ENCODE measurements at regions not wholly inside any gene's neighbourhood (a gene's known extent, or its start where the extent isn't known, plus 50 kb on each side); places are given as distances from the start of the nearest gene placed in this dataset.

DNA sequence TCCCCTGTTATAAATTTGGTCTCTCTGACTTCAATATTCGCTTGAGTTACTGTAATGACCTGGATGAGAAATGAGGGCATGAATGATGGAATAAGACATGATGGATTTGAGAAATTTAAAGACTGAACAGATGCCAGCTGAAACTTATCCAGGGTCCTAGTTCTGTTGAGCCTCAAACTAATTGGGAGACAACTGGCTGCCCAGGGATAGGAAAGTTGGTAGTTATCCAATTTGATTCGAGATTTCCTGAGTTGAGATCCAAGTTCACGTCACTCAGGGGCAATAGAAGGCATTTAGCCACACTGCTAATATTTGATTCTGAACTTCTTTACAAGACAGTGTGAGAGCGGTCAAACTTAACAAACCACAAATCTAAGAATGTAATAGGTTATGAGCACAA lies 159.0 kb upstream of the CXCL13 start:
- no peak for DNase-seq
- Mint-ChIP-seq H3K4me1 (ENCODE audit: low read depth, unreplicated experiment) (no peaks in the 10 kb centered on the region), H3K9me3 (ENCODE audit: unreplicated experiment) (no peaks in the 10 kb centered on the region), H3K4me3 (ENCODE audit: unreplicated experiment) (no peak overlapping the region), H3K27ac (ENCODE audit: unreplicated experiment) (no peak overlapping the region), H3K27me3 (ENCODE audit: insufficient read depth, unreplicated experiment) (peaks cover 10% of the 10 kb centered on the region), H3K36me3 (ENCODE audit: insufficient read depth, unreplicated experiment) (no peaks in the 10 kb centered on the region)
- TF ChIP-seq, protein P1, sequence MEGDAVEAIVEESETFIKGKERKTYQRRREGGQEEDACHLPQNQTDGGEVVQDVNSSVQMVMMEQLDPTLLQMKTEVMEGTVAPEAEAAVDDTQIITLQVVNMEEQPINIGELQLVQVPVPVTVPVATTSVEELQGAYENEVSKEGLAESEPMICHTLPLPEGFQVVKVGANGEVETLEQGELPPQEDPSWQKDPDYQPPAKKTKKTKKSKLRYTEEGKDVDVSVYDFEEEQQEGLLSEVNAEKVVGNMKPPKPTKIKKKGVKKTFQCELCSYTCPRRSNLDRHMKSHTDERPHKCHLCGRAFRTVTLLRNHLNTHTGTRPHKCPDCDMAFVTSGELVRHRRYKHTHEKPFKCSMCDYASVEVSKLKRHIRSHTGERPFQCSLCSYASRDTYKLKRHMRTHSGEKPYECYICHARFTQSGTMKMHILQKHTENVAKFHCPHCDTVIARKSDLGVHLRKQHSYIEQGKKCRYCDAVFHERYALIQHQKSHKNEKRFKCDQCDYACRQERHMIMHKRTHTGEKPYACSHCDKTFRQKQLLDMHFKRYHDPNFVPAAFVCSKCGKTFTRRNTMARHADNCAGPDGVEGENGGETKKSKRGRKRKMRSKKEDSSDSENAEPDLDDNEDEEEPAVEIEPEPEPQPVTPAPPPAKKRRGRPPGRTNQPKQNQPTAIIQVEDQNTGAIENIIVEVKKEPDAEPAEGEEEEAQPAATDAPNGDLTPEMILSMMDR (IDR thresholded peaks at IDR 0.05; ENCODE audit: insufficient read depth in 1 of 2, low read depth in 1 of 2, low read length in 1 of 2, severe bottlenecking in 1 of 2, unreplicated experiment in 1 of 2) = no peak
- ChIA-PET CTCF (no interaction called here), POLR2A (no interaction called here)
- intact Hi-C loops (cut with micrococcal nuclease; ENCODE audit: unreplicated experiment) = no loop called here
- H3K27me3 ChIP-seq (replicated peaks; ENCODE audit: control insufficient read depth, insufficient read depth, low read length) = no peaks in the 10 kb centered on the region
- no peaks in the 10 kb centered on the region for H3K4me1 ChIP-seq
- H3K9me3 ChIP-seq = no peaks in the 10 kb centered on the region
- BruUV-seq (replicated peaks) = no TSS peak
- H3K36me3 ChIP-seq (ENCODE audit: control insufficient read depth, insufficient read depth, low read length) = no peaks in the 10 kb centered on the region
- H3K4me3 ChIP-seq (ENCODE audit: low read depth, low read length) = no peak overlapping the region

- TF ChIP-seq, protein P1 (IDR thresholded peaks at IDR 0.05; ENCODE audit: insufficient read depth in 1 of 2, low read depth in 1 of 2, low read length in 1 of 2, severe bottlenecking in 1 of 2, unreplicated experiment in 1 of 2) = no peak
- no peaks in the 10 kb centered on the region for H3K4me1 Mint-ChIP-seq (ENCODE audit: low read depth, unreplicated experiment)
- ChIA-PET CTCF (no interaction called here), POLR2A (no interaction called here)
- H3K27ac Mint-ChIP-seq (ENCODE audit: unreplicated experiment) = no peak overlapping the region
- DNase-seq = no peak
- intact Hi-C loops (cut with micrococcal nuclease; ENCODE audit: unreplicated experiment) = no loop called here
- no TSS peak for BruUV-seq (replicated peaks)
- H3K9me3 Mint-ChIP-seq (ENCODE audit: unreplicated experiment) = no peaks in the 10 kb centered on the region
- Histone ChIP-seq H3K4me3 (ENCODE audit: low read depth, low read length) (no peak overlapping the region), H3K9me3 (no peaks in the 10 kb centered on the region), H3K27me3 (replicated peaks; ENCODE audit: control insufficient read depth, insufficient read depth, low read length) (no peaks in the 10 kb centered on the region), H3K4me1 (no peaks in the 10 kb centered on the region), H3K36me3 (ENCODE audit: control insufficient read depth, insufficient read depth, low read length) (no peaks in the 10 kb centered on the region)
- no peaks in the 10 kb centered on the region for H3K36me3 Mint-ChIP-seq (ENCODE audit: insufficient read depth, unreplicated experiment)
- peaks cover 10% of the 10 kb centered on the region for H3K27me3 Mint-ChIP-seq (ENCODE audit: insufficient read depth, unreplicated experiment)
- H3K4me3 Mint-ChIP-seq (ENCODE audit: unreplicated experiment) = no peak overlapping the region
Observed at GRCh38 chr4:77449171-77449570, 156.4 kb upstream of the CXCL13 start.

GRCh38 chr4:77450006-77450405 lies 155.6 kb upstream of the CXCL13 start:
- Histone ChIP-seq H3K4me1 (no peaks in the 10 kb centered on the region), H3K27me3 (replicated peaks; ENCODE audit: control insufficient read depth, insufficient read depth, low read length) (no peaks in the 10 kb centered on the region), H3K36me3 (ENCODE audit: control insufficient read depth, insufficient read depth, low read length) (no peaks in the 10 kb centered on the region), H3K4me3 (ENCODE audit: low read depth, low read length) (no peak overlapping the region), H3K9me3 (no peaks in the 10 kb centered on the region)
- no TSS peak for BruUV-seq (replicated peaks)
- intact Hi-C loops (cut with micrococcal nuclease; ENCODE audit: unreplicated experiment) = no loop called here
- H3K27ac Mint-ChIP-seq (ENCODE audit: unreplicated experiment) = no peak overlapping the region
- no peaks in the 10 kb centered on the region for H3K4me1 Mint-ChIP-seq (ENCODE audit: low read depth, unreplicated experiment)
- no peaks in the 10 kb centered on the region for H3K36me3 Mint-ChIP-seq (ENCODE audit: insufficient read depth, unreplicated experiment)
- no peak overlapping the region for H3K4me3 Mint-ChIP-seq (ENCODE audit: unreplicated experiment)
- CTCF ChIA-PET = no interaction called here
- H3K27me3 Mint-ChIP-seq (ENCODE audit: insufficient read depth, unreplicated experiment) = peaks cover 10% of the 10 kb centered on the region
- TF ChIP-seq, protein P1 (IDR thresholded peaks at IDR 0.05; ENCODE audit: insufficient read depth in 1 of 2, low read depth in 1 of 2, low read length in 1 of 2, severe bottlenecking in 1 of 2, unreplicated experiment in 1 of 2) = no peak
- H3K9me3 Mint-ChIP-seq (ENCODE audit: unreplicated experiment) = no peaks in the 10 kb centered on the region
- POLR2A ChIA-PET = no interaction called here
- DNase-seq = no peak
